BJ (cell line): ENCODE measurements at regions not wholly inside any gene's neighbourhood (a gene's known extent, or its start where the extent isn't known, plus 50 kb on each side); places are given as distances from the start of the nearest gene placed in this dataset.

Experiments used
- CTCF ChIA-PET: fragments of 350-600 bp; formaldehyde crosslinking; extraction: SDS; loops from one replicate; lab custom pipeline; 2021; ENCODE audit warnings: antibody characterized with exemption, inconsistent platforms; lab: Yijun Ruan, JAX
- POLR2A ChIA-PET: fragments of 300-600 bp; sonication (Branson Sonifier 250); formaldehyde crosslinking; extraction: SDS; loops from one replicate; lab custom pipeline; 2021; ENCODE audit warnings: antibody characterized with exemption; lab: Charles Lee
- DNase-seq: peaks from one replicate; pipeline ENCODE4 v3.0.0-alpha.2; 2011; ENCODE audit warnings: low read depth
- H3K27me3 ChIP-seq: 2 replicates; pipeline ENCODE4 v1.6.0; 2011; ENCODE audit warnings: low read length; ENCODE audit not compliant: control insufficient read depth, insufficient read depth
- H3K36me3 ChIP-seq: 2 replicates; pipeline ENCODE4 v1.5.1; 2011; ENCODE audit warnings: low read length; ENCODE audit not compliant: control insufficient read depth, insufficient read depth
- H3K4me3 ChIP-seq: 2 replicates; pipeline ENCODE4 v1.5.1; 2011; ENCODE audit warnings: low read depth, mild to moderate bottlenecking, control low read depth, low read length
- CTCF ChIP-seq: IDR thresholded peaks from 2 replicates; pipeline ENCODE4 v1.5.1; 2011; ENCODE audit warnings: low read depth, mild to moderate bottlenecking, control low read depth, inconsistent platforms, low read length, moderate library complexity; ENCODE audit not compliant: insufficient read depth

- ChIA-PET CTCF (no interaction called here), POLR2A (no interaction called here)
- Histone ChIP-seq H3K4me3 (no peak overlapping the region), H3K27me3 (no peaks in the 10 kb centered on the region), H3K36me3 (no peaks in the 10 kb centered on the region)
- no peak for TF ChIP-seq CTCF
- no peak for DNase-seq
Measured at GRCh38 chr2:194314042-194314441, 1343.0 kb upstream of the SLC39A10 start.

DNA sequence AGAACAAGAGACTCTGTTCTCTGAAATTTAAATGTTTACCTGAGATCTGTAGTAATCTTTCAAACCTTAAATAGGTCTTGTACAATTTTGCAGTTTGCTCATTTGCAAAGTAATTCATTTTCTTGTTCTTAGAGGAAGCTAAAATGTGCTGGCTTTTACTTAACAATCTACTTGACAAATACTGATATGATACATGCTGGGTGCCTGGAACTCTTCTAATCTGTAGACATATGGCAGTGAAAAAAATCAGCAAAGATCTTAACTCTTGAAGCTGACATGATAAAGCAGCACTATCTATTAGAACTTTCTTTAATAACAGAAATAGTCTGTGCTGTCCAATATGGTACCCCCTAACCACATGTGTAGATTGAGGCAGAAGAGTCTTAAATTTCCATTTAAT, 1352.8 kb upstream of the SLC39A10 start:
- TF ChIP-seq CTCF, result no peak
- ChIA-PET CTCF (no interaction called here), POLR2A (no interaction called here)
- H3K4me3 ChIP-seq, result no peak overlapping the region
- no peaks in the 10 kb centered on the region for H3K27me3 ChIP-seq
- no peaks in the 10 kb centered on the region for H3K36me3 ChIP-seq
- DNase-seq, result no peak

DNA sequence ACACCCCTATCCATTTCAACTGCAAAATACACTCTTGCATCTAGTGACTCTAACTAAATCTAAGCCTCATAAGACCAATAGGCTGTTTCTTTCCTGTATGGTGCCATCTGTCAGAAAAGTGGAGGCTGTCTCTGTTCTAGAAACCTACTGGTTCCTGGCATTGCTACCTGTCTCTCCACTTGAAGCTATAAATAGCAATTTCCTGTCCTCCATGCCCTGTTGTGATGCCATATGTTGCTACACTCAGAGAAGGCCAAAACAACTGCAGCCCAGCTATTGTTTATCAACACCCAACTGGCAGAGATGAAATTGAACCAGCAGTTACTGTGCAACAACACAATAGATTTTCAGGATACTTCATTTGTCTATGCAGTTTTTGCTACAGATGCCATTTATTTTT, 1355.1 kb upstream of the SLC39A10 start:
- CTCF ChIA-PET, result no interaction called here
- no peak overlapping the region for H3K4me3 ChIP-seq

GRCh38 chr2:194294156-194294555, 1362.9 kb upstream of the SLC39A10 start:
- H3K36me3 ChIP-seq, result no peaks in the 10 kb centered on the region
- POLR2A ChIA-PET, result no interaction called here
- CTCF ChIA-PET, result no interaction called here
- no peak overlapping the region for H3K4me3 ChIP-seq
- H3K27me3 ChIP-seq, result no peaks in the 10 kb centered on the region
- no peak for TF ChIP-seq CTCF
- DNase-seq, result no peak

More for the DNA sequence above, 1355.1 kb upstream of the SLC39A10 start:
- no peak for TF ChIP-seq CTCF
- Histone ChIP-seq H3K27me3 (no peaks in the 10 kb centered on the region), H3K36me3 (no peaks in the 10 kb centered on the region)
- DNase-seq, result no peak
- POLR2A ChIA-PET, result no interaction called here

GRCh38 chr2:194291104-194291503, 1365.9 kb upstream of the SLC39A10 start:
- no peak for DNase-seq
- H3K27me3 ChIP-seq, result no peaks in the 10 kb centered on the region
- H3K36me3 ChIP-seq, result no peaks in the 10 kb centered on the region
- ChIA-PET CTCF (no interaction called here), POLR2A (no interaction called here)
- no peak overlapping the region for H3K4me3 ChIP-seq
- TF ChIP-seq CTCF, result no peak
